H1 (cell line): ENCODE measurements at regions not wholly inside any gene's neighbourhood (a gene's known extent, or its start where the extent isn't known, plus 50 kb on each side); places are given as distances from the start of the nearest gene placed in this dataset.

Experiments
- ATF3 ChIP-seq: IDR thresholded peaks from 2 replicates; pipeline ENCODE4 v1.6.1; 2011; ENCODE audit warnings: low read depth, mild to moderate bottlenecking, low read length; ENCODE audit not compliant: insufficient read depth
- CHD2 ChIP-seq: IDR thresholded peaks from 2 replicates; pipeline ENCODE4 v1.6.1; 2012; ENCODE audit warnings: low read length, improper control_type of control experiment
- POLR2A ChIP-seq, 2 experiments: IDR thresholded peaks; 1 replicate in 1 of 2; 2 replicates in 1 of 2; pipeline ENCODE4 v1.6.1; 2011; ENCODE audit warnings: low read depth in 2 of 2, low read length in 2 of 2, mild to moderate bottlenecking in 2 of 2; ENCODE audit errors: control extremely low read depth in 1 of 2
- SIRT6 ChIP-seq: IDR thresholded peaks from one replicate; pipeline ENCODE4 v1.7.1; 2012; ENCODE audit warnings: low read length, inconsistent platforms
- TCF12 ChIP-seq: IDR thresholded peaks from 2 replicates; pipeline ENCODE4 v1.6.1; 2011; ENCODE audit warnings: low read depth, mild to moderate bottlenecking, low read length
- TEAD4 ChIP-seq: IDR thresholded peaks from 2 replicates; pipeline ENCODE4 v1.6.1; 2012; ENCODE audit warnings: low read depth, low read length, inconsistent platforms, mixed read lengths

- TF ChIP-seq CHD2 (no peak), ATF3 (no peak), TEAD4 (no peak), SIRT6 (no peak), POLR2A (IDR thresholded peaks at IDR 0.05; ENCODE audit: control extremely low read depth in 1 of 2, low read depth in 2 of 2, low read length in 2 of 2) (no peak), TCF12 (no peak)
Observed at GRCh38 chr1:29868096-29868495, 631.8 kb downstream of the PTPRU start (continued).
